GM18909 (cell line): ENCODE measurements at regions not wholly inside any gene's neighbourhood (a gene's known extent, or its start where the extent isn't known, plus 50 kb on each side); places are given as distances from the start of the nearest gene placed in this dataset.
"Not testable (repeated sequence)": the region's sequence is repeated elsewhere in the genome, so short reads cannot be mapped to it uniquely, and the experiment has no call there.

Experiments used
- ATAC-seq: cut with Tn5 transposase; IDR thresholded peaks from one replicate; pipeline ENCODE4 v1.9.1; 2021; ENCODE audit warnings: mild to moderate bottlenecking; ENCODE audit not compliant: unreplicated experiment, poor library complexity

- ATAC-seq = no peak
These were observed 231.1 kb downstream of the TFEC start for GRCh38 chr7:115799430-115799829.

- no peak for ATAC-seq
These were observed 236.4 kb downstream of the TFEC start for GRCh38 chr7:115793958-115794702.

GRCh38 chr7:115789901-115790300 is 240.7 kb downstream of the TFEC start:
- ATAC-seq = no peak

GRCh38 chr7:115789473-115789872 is 241.1 kb downstream of the TFEC start:
- ATAC-seq = not testable (repeated sequence)

GRCh38 chr7:115782696-115783490 is 247.7 kb downstream of the TFEC start:
- no peak for ATAC-seq

GRCh38 chr7:115779561-115779960 is 251.0 kb downstream of the TFEC start:
- no peak for ATAC-seq

- ATAC-seq = no peak
These were observed 254.6 kb downstream of the TFEC start for GRCh38 chr7:115775981-115776380.

- no peak for ATAC-seq
These were observed 267.2 kb downstream of the TFEC start for GRCh38 chr7:115763347-115763746.

- ATAC-seq = no peak
These were observed 272.5 kb downstream of the TFEC start for GRCh38 chr7:115758025-115758424.

GRCh38 chr7:115754226-115754625 is 276.3 kb downstream of the TFEC start:
- no peak for ATAC-seq

- no peak for ATAC-seq
These were observed 280.6 kb downstream of the TFEC start for GRCh38 chr7:115749924-115750323.

GRCh38 chr7:115748123-115748738 is 282.3 kb downstream of the TFEC start:
- no peak for ATAC-seq

- ATAC-seq = no peak
These were observed 283.4 kb downstream of the TFEC start for GRCh38 chr7:115747174-115747573.

GRCh38 chr7:115740043-115740442 is 290.5 kb downstream of the TFEC start:
- no peak for ATAC-seq

GRCh38 chr7:115734641-115735040 is 295.9 kb downstream of the TFEC start:
- no peak for ATAC-seq

GRCh38 chr7:115731796-115732471 is 298.6 kb downstream of the TFEC start:
- no peak for ATAC-seq

GRCh38 chr7:115728518-115728917 is 302.0 kb downstream of the TFEC start:
- ATAC-seq = no peak

- no peak for ATAC-seq
These were observed 306.0 kb downstream of the TFEC start for GRCh38 chr7:115724400-115725056.

- no peak for ATAC-seq
These were observed 308.1 kb downstream of the TFEC start for GRCh38 chr7:115722302-115722977.
